MM.1S (cell line): ENCODE measurements at regions not wholly inside any gene's neighbourhood (a gene's known extent, or its start where the extent isn't known, plus 50 kb on each side); places are given as distances from the start of the nearest gene placed in this dataset.

Source experiments
- DNase-seq: peaks from one replicate; pipeline ENCODE4 v3.0.0-alpha.2; 2015
- H2AFZ ChIP-seq: fragments of 300-600 bp; sonication (generic); 2 replicates; pipeline ENCODE4 v1.6.0; 2016; ENCODE audit warnings: antibody characterized with exemption, low read length
- H3F3A ChIP-seq: fragments of 300-600 bp; sonication (generic); 2 replicates; pipeline ENCODE4 v1.6.1; 2016; ENCODE audit warnings: mild to moderate bottlenecking, antibody characterized with exemption, low read length, moderate library complexity, mixed read lengths; ENCODE audit not compliant: insufficient read depth
- H3K27ac ChIP-seq: fragments of 300-600 bp; sonication (generic); 2 replicates; pipeline ENCODE4 v1.5.1; 2016; ENCODE audit warnings: mild to moderate bottlenecking, low read length
- H3K27me3 ChIP-seq: fragments of 300-600 bp; sonication (generic); replicated peaks from 2 replicates; pipeline ENCODE4 v1.6.0; 2016; ENCODE audit warnings: low read length; ENCODE audit not compliant: insufficient read depth
- H3K36me3 ChIP-seq: fragments of 300-600 bp; sonication (generic); replicated peaks from 2 replicates; pipeline ENCODE4 v1.6.1; 2016; ENCODE audit warnings: mild to moderate bottlenecking, low read length, mixed read lengths; ENCODE audit not compliant: insufficient read depth
- H3K4me1 ChIP-seq: fragments of 300-600 bp; sonication (generic); 2 replicates; pipeline ENCODE4 v1.6.1; 2016; ENCODE audit warnings: low read length, mixed read lengths
- H3K4me2 ChIP-seq: fragments of 300-600 bp; sonication (generic); 2 replicates; pipeline ENCODE4 v1.6.0; 2016; ENCODE audit warnings: low read depth, low read length
- H3K4me3 ChIP-seq: fragments of 300-600 bp; sonication (generic); 2 replicates; pipeline ENCODE4 v1.5.1; 2016; ENCODE audit warnings: low read length, mixed read lengths
- H3K79me2 ChIP-seq: fragments of 300-600 bp; sonication (generic); 2 replicates; pipeline ENCODE4 v1.6.1; 2016; ENCODE audit warnings: mixed run types, low read length, mixed read lengths
- H3K9ac ChIP-seq: fragments of 300-600 bp; sonication (generic); 2 replicates; pipeline ENCODE4 v1.6.1; 2016; ENCODE audit warnings: low read length, mixed read lengths
- H3K9me2 ChIP-seq: fragments of 300-600 bp; sonication (generic); replicated peaks from 2 replicates; pipeline ENCODE4 v1.6.1; 2016; ENCODE audit warnings: mild to moderate bottlenecking, low read length, mixed read lengths; ENCODE audit not compliant: insufficient read depth
- H3K9me3 ChIP-seq: fragments of 300-600 bp; sonication (generic); replicated peaks from 2 replicates; pipeline ENCODE4 v1.6.1; 2016; ENCODE audit warnings: mild to moderate bottlenecking, low read length, mixed read lengths; ENCODE audit not compliant: insufficient read depth
- H4K20me1 ChIP-seq: fragments of 300-600 bp; sonication (generic); 2 replicates; pipeline ENCODE4 v1.6.1; 2016; ENCODE audit warnings: mild to moderate bottlenecking, low read length, moderate library complexity, mixed read lengths; ENCODE audit not compliant: insufficient read depth
- EZH2 ChIP-seq: fragments of 300-600 bp; sonication (generic); optimal IDR thresholded peaks from 2 replicates; pipeline ENCODE3; 2017; ENCODE audit warnings: low read depth, mild to moderate bottlenecking, antibody characterized with exemption, low read length, mixed read lengths
- EZH2phosphoT487 ChIP-seq: fragments of 300-600 bp; sonication (generic); IDR thresholded peaks from 2 replicates; pipeline ENCODE4 v1.6.1; 2018; ENCODE audit warnings: antibody characterized with exemption, low read length
- TF ChIP-seq, protein P1 (sequence below): fragments of 300-600 bp; sonication (generic); IDR thresholded peaks from 2 replicates; pipeline ENCODE4 v1.5.1; 2016; ENCODE audit warnings: antibody characterized with exemption, low read length, mixed read lengths

- TF ChIP-seq, protein P1, sequence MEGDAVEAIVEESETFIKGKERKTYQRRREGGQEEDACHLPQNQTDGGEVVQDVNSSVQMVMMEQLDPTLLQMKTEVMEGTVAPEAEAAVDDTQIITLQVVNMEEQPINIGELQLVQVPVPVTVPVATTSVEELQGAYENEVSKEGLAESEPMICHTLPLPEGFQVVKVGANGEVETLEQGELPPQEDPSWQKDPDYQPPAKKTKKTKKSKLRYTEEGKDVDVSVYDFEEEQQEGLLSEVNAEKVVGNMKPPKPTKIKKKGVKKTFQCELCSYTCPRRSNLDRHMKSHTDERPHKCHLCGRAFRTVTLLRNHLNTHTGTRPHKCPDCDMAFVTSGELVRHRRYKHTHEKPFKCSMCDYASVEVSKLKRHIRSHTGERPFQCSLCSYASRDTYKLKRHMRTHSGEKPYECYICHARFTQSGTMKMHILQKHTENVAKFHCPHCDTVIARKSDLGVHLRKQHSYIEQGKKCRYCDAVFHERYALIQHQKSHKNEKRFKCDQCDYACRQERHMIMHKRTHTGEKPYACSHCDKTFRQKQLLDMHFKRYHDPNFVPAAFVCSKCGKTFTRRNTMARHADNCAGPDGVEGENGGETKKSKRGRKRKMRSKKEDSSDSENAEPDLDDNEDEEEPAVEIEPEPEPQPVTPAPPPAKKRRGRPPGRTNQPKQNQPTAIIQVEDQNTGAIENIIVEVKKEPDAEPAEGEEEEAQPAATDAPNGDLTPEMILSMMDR, result no peak
- TF ChIP-seq EZH2, result no peak
- TF ChIP-seq EZH2phosphoT487, result no peak
- no peaks in the 10 kb centered on the region for H3F3A ChIP-seq
- no peak overlapping the region for H3K4me2 ChIP-seq
- H3K9ac ChIP-seq, result no peak overlapping the region
- no peaks in the 10 kb centered on the region for H3K79me2 ChIP-seq
- DNase-seq, result no peak
- H3K36me3 ChIP-seq, result no peaks in the 10 kb centered on the region
- H3K27ac ChIP-seq, result no peak overlapping the region
- H3K9me2 ChIP-seq, result no peaks in the 10 kb centered on the region
- H4K20me1 ChIP-seq, result no peaks in the 10 kb centered on the region
- H3K27me3 ChIP-seq, result no peaks in the 10 kb centered on the region
- no peaks in the 10 kb centered on the region for H3K4me1 ChIP-seq
- H2AFZ ChIP-seq, result no peak overlapping the region
- H3K9me3 ChIP-seq, result no peaks in the 10 kb centered on the region
- no peak overlapping the region for H3K4me3 ChIP-seq
Observed at GRCh38 chr9:75197561-75197960, 109.2 kb downstream of the OSTF1 start.

DNA sequence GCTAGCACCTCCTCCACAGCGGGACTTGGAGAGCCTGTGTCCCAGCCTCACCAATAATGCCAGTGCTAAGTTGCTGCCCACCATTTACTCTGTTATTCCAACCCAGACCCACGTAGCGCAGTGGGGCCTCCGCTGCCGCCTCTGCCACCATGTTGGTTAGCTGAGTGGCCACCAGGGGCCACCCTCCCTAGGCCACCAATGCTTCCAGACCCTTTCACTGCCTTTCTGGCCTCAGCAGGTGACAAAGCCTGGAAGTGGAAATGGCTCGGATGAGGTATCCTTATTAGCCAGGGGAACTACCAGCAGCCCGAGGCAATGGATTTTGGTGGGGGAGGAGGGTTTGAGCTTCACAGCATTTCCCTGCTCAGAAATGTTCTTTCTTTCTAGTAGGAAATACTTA lies 110.1 kb downstream of the OSTF1 start:
- DNase-seq, result no peak
- Histone ChIP-seq H3K4me3 (no peak overlapping the region), H3K36me3 (no peaks in the 10 kb centered on the region), H2AFZ (no peak overlapping the region), H3K4me1 (no peaks in the 10 kb centered on the region), H3K27me3 (no peaks in the 10 kb centered on the region), H3K79me2 (no peaks in the 10 kb centered on the region), H3K9ac (no peak overlapping the region), H3K9me2 (no peaks in the 10 kb centered on the region), H3K27ac (no peak overlapping the region), H3K9me3 (no peaks in the 10 kb centered on the region), H4K20me1 (no peaks in the 10 kb centered on the region), H3F3A (no peaks in the 10 kb centered on the region), H3K4me2 (no peak overlapping the region)
- no peak for TF ChIP-seq EZH2
- TF ChIP-seq EZH2phosphoT487, result no peak
- TF ChIP-seq, protein P1, result peak; percentile 24

DNA sequence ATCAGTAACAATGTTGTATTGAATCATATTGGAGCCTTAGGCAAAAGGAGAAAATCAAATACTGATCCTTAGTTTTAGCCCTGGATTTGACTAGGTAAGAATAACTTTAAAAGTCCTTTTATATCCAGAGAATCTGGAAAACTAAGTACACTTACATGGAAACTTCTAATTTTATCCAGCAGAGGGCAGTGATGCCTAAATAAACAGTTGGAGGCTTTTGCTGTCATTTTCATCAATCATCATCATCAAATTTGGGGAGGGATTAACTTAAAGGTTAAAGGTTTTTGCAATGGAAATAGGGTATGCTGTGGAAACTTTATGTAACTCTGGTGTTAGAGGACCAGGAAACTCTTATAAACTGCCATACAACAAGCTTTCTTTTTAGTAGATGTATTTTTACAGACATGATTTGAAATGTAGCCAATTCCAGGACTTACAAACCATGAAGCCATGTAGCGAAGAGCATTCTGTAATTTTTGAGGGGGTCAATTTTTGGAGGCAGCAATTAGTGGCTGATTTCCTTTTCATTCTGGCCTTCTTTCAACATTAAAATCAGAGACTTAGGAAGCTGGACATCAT lies 112.7 kb downstream of the OSTF1 start:
- Histone ChIP-seq H3K9ac (no peak overlapping the region), H3K36me3 (no peaks in the 10 kb centered on the region), H3F3A (no peaks in the 10 kb centered on the region), H4K20me1 (no peaks in the 10 kb centered on the region), H3K9me2 (no peaks in the 10 kb centered on the region), H2AFZ (no peak overlapping the region), H3K27me3 (no peaks in the 10 kb centered on the region), H3K4me1 (no peaks in the 10 kb centered on the region), H3K4me3 (no peak overlapping the region), H3K27ac (no peak overlapping the region), H3K9me3 (no peaks in the 10 kb centered on the region), H3K4me2 (no peak overlapping the region), H3K79me2 (no peaks in the 10 kb centered on the region)
- TF ChIP-seq, protein P1, result peak; percentile 68
- TF ChIP-seq EZH2phosphoT487 (no peak), EZH2 (no peak)
- peak; percentile 41 for DNase-seq
